ENCODE measurements at regions not wholly inside any gene's neighbourhood (a gene's known extent, or its start where the extent isn't known, plus 50 kb on each side); places are given as distances from the start of the nearest gene placed in this dataset.

- no peak for TF ChIP-seq ZFX (IDR thresholded peaks at IDR 0.05; ENCODE audit: borderline replicate concordance)
- no peak for TF ChIP-seq CTCF (IDR thresholded peaks at IDR 0.05)
- no peak overlapping the region for H3K27ac ChIP-seq
Measured at GRCh38 chrX:120742946-120743665, 113.3 kb upstream of the C1GALT1C1 start.

GRCh38 chrX:120741452-120741851, 111.6 kb upstream of the C1GALT1C1 start:
- H3K27ac ChIP-seq: no peak overlapping the region
- no peak for TF ChIP-seq CTCF (IDR thresholded peaks at IDR 0.05)
- TF ChIP-seq ZFX (IDR thresholded peaks at IDR 0.05; ENCODE audit: borderline replicate concordance): no peak

DNA sequence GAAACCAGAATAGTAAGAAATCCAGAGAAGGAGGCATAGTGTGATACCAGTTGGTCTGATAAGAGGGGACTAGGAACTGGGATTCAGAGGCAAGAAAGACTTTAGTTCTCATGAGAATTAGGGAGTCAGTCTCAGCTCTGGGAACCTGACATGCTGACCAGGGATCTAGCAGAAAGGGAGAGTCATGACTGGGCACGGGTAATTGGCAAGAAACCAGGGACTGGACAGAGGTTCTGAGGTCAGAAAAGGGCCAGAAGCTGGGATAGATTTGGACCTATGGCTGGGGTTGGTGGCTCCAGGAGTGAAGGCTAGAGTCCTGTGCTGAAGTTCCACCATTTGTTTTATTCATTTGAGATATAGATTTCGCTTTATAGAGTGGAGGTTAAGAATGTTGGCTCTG, 110.2 kb upstream of the C1GALT1C1 start:
- no peak overlapping the region for H3K27ac ChIP-seq
- TF ChIP-seq ZFX (IDR thresholded peaks at IDR 0.05; ENCODE audit: borderline replicate concordance) (no peak), CTCF (IDR thresholded peaks at IDR 0.05) (no peak)

GRCh38 chrX:120739300-120739699, 109.4 kb upstream of the C1GALT1C1 start:
- TF ChIP-seq ZFX (IDR thresholded peaks at IDR 0.05; ENCODE audit: borderline replicate concordance) (no peak), CTCF (IDR thresholded peaks at IDR 0.05) (no peak)

GRCh38 chrX:120736989-120737388, 107.1 kb upstream of the C1GALT1C1 start:
- no peak for TF ChIP-seq CTCF (IDR thresholded peaks at IDR 0.05)
- no peak for TF ChIP-seq ZFX (IDR thresholded peaks at IDR 0.05; ENCODE audit: borderline replicate concordance)
- H3K27ac ChIP-seq: no peak overlapping the region

More at GRCh38 chrX:120739300-120739699, 109.4 kb upstream of the C1GALT1C1 start:
- H3K27ac ChIP-seq: no peak overlapping the region

DNA sequence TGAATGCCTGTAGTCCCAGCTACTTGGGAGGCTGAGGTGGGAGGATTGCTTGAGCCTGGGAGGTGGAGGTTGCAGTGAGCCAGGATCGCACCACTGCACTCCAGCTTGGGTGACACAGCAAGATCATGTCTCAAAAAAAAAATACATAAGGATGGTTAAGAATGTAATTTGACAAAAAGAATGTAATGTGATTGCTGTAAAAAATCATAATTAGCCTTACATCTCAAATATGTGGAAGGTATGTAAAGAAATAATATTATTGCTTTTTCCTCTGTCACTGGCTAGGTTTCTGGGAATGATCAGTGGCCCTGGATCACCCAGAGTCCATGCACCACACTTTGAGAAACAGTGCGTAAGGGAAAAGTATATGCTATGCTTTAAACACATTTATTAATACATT, 106.1 kb upstream of the C1GALT1C1 start:
- TF ChIP-seq CTCF (IDR thresholded peaks at IDR 0.05) (no peak), ZFX (IDR thresholded peaks at IDR 0.05; ENCODE audit: borderline replicate concordance) (no peak)
- no peak overlapping the region for H3K27ac ChIP-seq

DNA sequence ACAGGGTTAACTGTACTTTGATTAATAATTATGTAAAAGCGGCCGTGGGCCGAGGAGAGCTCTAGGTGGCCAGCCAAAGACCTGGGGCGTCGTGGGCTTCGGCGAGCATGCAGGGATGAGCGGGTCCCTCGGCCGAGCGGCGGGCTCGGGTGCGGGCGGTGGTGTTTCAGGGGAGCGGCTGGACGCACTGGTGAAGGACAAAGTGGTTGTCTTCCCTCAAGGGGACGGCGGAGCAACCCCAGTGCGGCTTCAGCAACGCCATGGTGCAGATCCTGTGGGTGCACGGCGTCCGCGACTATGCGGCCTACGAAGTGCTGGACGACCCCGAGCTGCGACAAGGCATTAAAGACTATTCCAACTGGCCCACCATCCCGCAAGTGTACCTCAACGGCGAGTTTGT, 103.0 kb upstream of the C1GALT1C1 start:
- no peak overlapping the region for H3K27ac ChIP-seq
- TF ChIP-seq ZFX (IDR thresholded peaks at IDR 0.05; ENCODE audit: borderline replicate concordance): no peak
- no peak for TF ChIP-seq CTCF (IDR thresholded peaks at IDR 0.05)

All from 22Rv1 (cell line).